Gastroesophageal sphincter (tissue), 3 donors: ENCODE measurements at regions not wholly inside any gene's neighbourhood (a gene's known extent, or its start where the extent isn't known, plus 50 kb on each side); places are given as distances from the start of the nearest gene placed in this dataset.

ENCODE experiments used
- CTCF ChIP-seq, 4 experiments: fragments of 200-600 bp in 2 of 4; fragments of 450-650 bp in 2 of 4; sonication (generic) in 1 of 4; IDR thresholded peaks; one replicate each; pipeline ENCODE4 v1.5.1; 2017 to 2019; ENCODE audit warnings: antibody characterized with exemption in 4 of 4, mild to moderate bottlenecking in 2 of 4, moderate library complexity in 2 of 4
- EP300 ChIP-seq: sonication (generic); formaldehyde crosslinking; IDR thresholded peaks from one replicate; pipeline ENCODE4 v1.6.1; 2017; ENCODE audit warnings: antibody characterized with exemption, mild to moderate bottlenecking
- POLR2A ChIP-seq, 2 donors: fragments of 450-650 bp; IDR thresholded peaks; one replicate each; pipeline ENCODE4 v1.6.1; 2017; ENCODE audit warnings: antibody characterized with exemption in 2 of 2, mild to moderate bottlenecking in 2 of 2, moderate library complexity in 1 of 2
- POLR2AphosphoS5 ChIP-seq: sonication (generic); formaldehyde crosslinking; IDR thresholded peaks from one replicate; pipeline ENCODE4 v1.6.1; 2017; ENCODE audit warnings: antibody characterized with exemption

GRCh38 chr12:69092137-69092536, 147.2 kb upstream of the CPSF6 start:
- TF ChIP-seq CTCF (IDR thresholded peaks at IDR 0.05) (no peak), POLR2AphosphoS5 (no peak), POLR2A (IDR thresholded peaks at IDR 0.05) (no peak), EP300 (no peak)
